Fibroblast of lung (primary cell): ENCODE measurements at regions not wholly inside any gene's neighbourhood (a gene's known extent, or its start where the extent isn't known, plus 50 kb on each side); places are given as distances from the start of the nearest gene placed in this dataset.

Experiments used
- DNase-seq, 2 donors: peaks; one replicate each; pipeline versions ENCODE4 v3.0.0 to v3.0.0-alpha.2; 2010; ENCODE audit warnings: low read depth in 2 of 2
- H2AFZ ChIP-seq: 2 replicates; pipeline ENCODE4 v1.5.1; 2012; ENCODE audit warnings: low read length, control low read depth, inconsistent platforms
- H3K27ac ChIP-seq: 2 replicates; pipeline ENCODE4 v1.5.1; 2011; ENCODE audit warnings: low read length, control low read depth; ENCODE audit not compliant: insufficient read depth
- H3K27me3 ChIP-seq: 2 replicates; pipeline ENCODE4 v1.5.1; 2011; ENCODE audit warnings: mild to moderate bottlenecking, low read length; ENCODE audit not compliant: control insufficient read depth, insufficient read depth
- H3K36me3 ChIP-seq: 2 replicates; pipeline ENCODE4 v1.5.1; 2011; ENCODE audit warnings: low read length; ENCODE audit not compliant: control insufficient read depth, insufficient read depth
- H3K4me1 ChIP-seq: 2 replicates; pipeline ENCODE4 v1.5.1; 2011; ENCODE audit warnings: low read length; ENCODE audit not compliant: control insufficient read depth, insufficient read depth; ENCODE audit errors: extremely low read depth
- H3K4me2 ChIP-seq: 2 replicates; pipeline ENCODE4 v1.5.1; 2011; ENCODE audit warnings: low read length, control low read depth; ENCODE audit not compliant: insufficient read depth; ENCODE audit errors: extremely low read depth
- H3K4me3 ChIP-seq, 4 experiments: fragments of 200-600 bp in 1 of 4; sonication (generic) in 1 of 4; replicated peaks in 1 of 4; 2 replicates each; pipeline ENCODE4 v1.5.1; 2011 to 2016; ENCODE audit warnings: low read length in 4 of 4, low read depth in 3 of 4, mild to moderate bottlenecking in 3 of 4, control low read depth in 2 of 4, inconsistent platforms in 1 of 4, mixed read lengths in 1 of 4; ENCODE audit not compliant: insufficient read depth in 1 of 4; ENCODE audit errors: control extremely low read depth in 1 of 4
- H3K79me2 ChIP-seq: 2 replicates; pipeline ENCODE4 v1.5.1; 2012; ENCODE audit warnings: mild to moderate bottlenecking, low read length, inconsistent platforms; ENCODE audit not compliant: control insufficient read depth, insufficient read depth
- H3K9ac ChIP-seq: 2 replicates; pipeline ENCODE4 v1.5.1; 2011; ENCODE audit warnings: mild to moderate bottlenecking, low read length, control low read depth; ENCODE audit not compliant: insufficient read depth
- H3K9me3 ChIP-seq: 2 replicates; pipeline ENCODE4 v1.5.1; 2012; ENCODE audit warnings: low read depth, low read length; ENCODE audit not compliant: control insufficient read depth, insufficient read depth
- H4K20me1 ChIP-seq: 2 replicates; pipeline ENCODE4 v1.5.1; 2011; ENCODE audit warnings: low read length; ENCODE audit not compliant: control insufficient read depth, insufficient read depth; ENCODE audit errors: extremely low read depth
- CTCF ChIP-seq, 2 donors: IDR thresholded peaks in 1 of 2; conservative IDR thresholded peaks in 1 of 2; 1 replicate in 1 of 2; 2 replicates in 1 of 2; pipeline ENCODE4 v1.5.1; 2011 to 2012; ENCODE audit warnings: low read length in 2 of 2, control low read depth in 1 of 2, inconsistent platforms in 1 of 2, low read depth in 1 of 2, mild to moderate bottlenecking in 1 of 2
- EZH2 ChIP-seq: IDR thresholded peaks from 2 replicates; pipeline ENCODE4 v1.5.1; 2012; ENCODE audit warnings: low read length, control low read depth, mild to moderate bottlenecking; ENCODE audit errors: missing control alignments

- DNase-seq: no peak
- Histone ChIP-seq H4K20me1 (no peaks in the 10 kb centered on the region), H3K4me3 (no peak overlapping the region), H2AFZ (no peak overlapping the region), H3K4me2 (no peak overlapping the region), H3K27ac (no peak overlapping the region), H3K27me3 (no peaks in the 10 kb centered on the region), H3K9me3 (no peaks in the 10 kb centered on the region), H3K4me1 (no peaks in the 10 kb centered on the region), H3K79me2 (no peaks in the 10 kb centered on the region), H3K9ac (no peak overlapping the region), H3K36me3 (no peaks in the 10 kb centered on the region)
- TF ChIP-seq CTCF (conservative IDR thresholded peaks at IDR 0.05 in 1 of 2, IDR thresholded peaks at IDR 0.05 in 1 of 2; ENCODE audit: low read depth in 1 of 2, low read length in 2 of 2) (no peak), EZH2 (no peak)
Measured at GRCh38 chr18:2312440-2312839, 258.9 kb downstream of the METTL4 start.

GRCh38 chr18:2313332-2313731 lies 258.0 kb downstream of the METTL4 start:
- no peak overlapping the region for H2AFZ ChIP-seq
- H3K27ac ChIP-seq: no peak overlapping the region
- H3K79me2 ChIP-seq: no peaks in the 10 kb centered on the region
- TF ChIP-seq CTCF (conservative IDR thresholded peaks at IDR 0.05 in 1 of 2, IDR thresholded peaks at IDR 0.05 in 1 of 2; ENCODE audit: low read depth in 1 of 2, low read length in 2 of 2) (no peak), EZH2 (no peak)
- H3K27me3 ChIP-seq: no peaks in the 10 kb centered on the region
- H3K9me3 ChIP-seq: no peaks in the 10 kb centered on the region
- H3K4me1 ChIP-seq: no peaks in the 10 kb centered on the region
- no peak for DNase-seq
- H3K9ac ChIP-seq: no peak overlapping the region
- no peak overlapping the region for H3K4me2 ChIP-seq
- no peaks in the 10 kb centered on the region for H3K36me3 ChIP-seq
- H3K4me3 ChIP-seq: no peak overlapping the region
- H4K20me1 ChIP-seq: no peaks in the 10 kb centered on the region

GRCh38 chr18:2316082-2316750 lies 255.1 kb downstream of the METTL4 start:
- Histone ChIP-seq H3K9me3 (no peaks in the 10 kb centered on the region), H3K36me3 (no peaks in the 10 kb centered on the region), H3K79me2 (no peaks in the 10 kb centered on the region), H2AFZ (no peak overlapping the region), H3K4me2 (no peak overlapping the region), H3K4me3 (no peak overlapping the region), H4K20me1 (no peaks in the 10 kb centered on the region), H3K9ac (no peak overlapping the region), H3K27me3 (no peaks in the 10 kb centered on the region), H3K27ac (no peak overlapping the region), H3K4me1 (no peaks in the 10 kb centered on the region)
- peak in 1 of 2 donors; percentile 42 for DNase-seq
- TF ChIP-seq EZH2 (no peak), CTCF (conservative IDR thresholded peaks at IDR 0.05 in 1 of 2, IDR thresholded peaks at IDR 0.05 in 1 of 2; ENCODE audit: low read depth in 1 of 2, low read length in 2 of 2) (no peak)
